A673 (cell line): ENCODE measurements at regions not wholly inside any gene's neighbourhood (a gene's known extent, or its start where the extent isn't known, plus 50 kb on each side); places are given as distances from the start of the nearest gene placed in this dataset.

Source experiments
- BruUV-seq: library from RNA; stranded (reverse); fragments of 400-500 nt; replicated peaks from 2 replicates; lab custom pipeline; 2021; lab: Mats Ljungman, UMichigan
- CTCF ChIA-PET: fragments of 300-600 bp; sonication (Branson Sonifier 250); formaldehyde crosslinking; loops from one replicate; lab custom pipeline; 2022; ENCODE audit warnings: antibody characterized with exemption; lab: Charles Lee
- POLR2A ChIA-PET: fragments of 300-600 bp; sonication (Branson Sonifier 250); formaldehyde crosslinking; loops from one replicate; lab custom pipeline; 2022; ENCODE audit warnings: antibody characterized with exemption; ENCODE audit not compliant: low non-redundant PET; lab: Charles Lee
- DNase-seq: peaks from one replicate; pipeline ENCODE4 v3.0.0-alpha.2; 2015; ENCODE audit warnings: low spot score
- H3K27ac ChIP-seq: fragments of 200-600 bp; sonication (generic); 2 replicates; pipeline ENCODE4 v1.5.1; 2016; ENCODE audit warnings: mixed run types, low read depth, mild to moderate bottlenecking, mixed read lengths, antibody characterized with exemption, low read length; ENCODE audit not compliant: poor library complexity, severe bottlenecking
- H3K27me3 ChIP-seq: fragments of 200-600 bp; sonication (generic); replicated peaks from 2 replicates; pipeline ENCODE4 v1.6.1; 2017; ENCODE audit warnings: mixed run types, low read depth, mild to moderate bottlenecking, mixed read lengths, antibody characterized with exemption, low read length; ENCODE audit not compliant: insufficient read depth, poor library complexity
- H3K36me3 ChIP-seq: fragments of 200-600 bp; sonication (generic); 2 replicates; pipeline ENCODE4 v1.6.1; 2016; ENCODE audit warnings: mixed run types, mild to moderate bottlenecking, mixed read lengths, antibody characterized with exemption, low read length; ENCODE audit not compliant: insufficient read depth, poor library complexity, severe bottlenecking
- H3K4me1 ChIP-seq: fragments of 200-600 bp; sonication (generic); 2 replicates; pipeline ENCODE4 v1.6.1; 2017; ENCODE audit warnings: mixed run types, mild to moderate bottlenecking, mixed read lengths, antibody characterized with exemption, low read length; ENCODE audit not compliant: insufficient read depth, poor library complexity, severe bottlenecking
- H3K4me3 ChIP-seq: fragments of 200-600 bp; sonication (generic); 2 replicates; pipeline ENCODE4 v1.5.1; 2016; ENCODE audit warnings: low read depth, mixed run types, mild to moderate bottlenecking, mixed read lengths, low read length; ENCODE audit not compliant: poor library complexity, severe bottlenecking
- H3K9me3 ChIP-seq: fragments of 200-600 bp; sonication (generic); 2 replicates; pipeline ENCODE4 v1.6.1; 2016; ENCODE audit warnings: mixed run types, low read depth, mild to moderate bottlenecking, mixed read lengths, antibody characterized with exemption, low read length; ENCODE audit not compliant: poor library complexity, severe bottlenecking
- EZH2 ChIP-seq: fragments of 200-600 bp; sonication (generic); IDR thresholded peaks from 2 replicates; pipeline ENCODE4 v1.6.1; 2017; ENCODE audit warnings: borderline replicate concordance, low read depth, mild to moderate bottlenecking, mixed read lengths, antibody characterized with exemption, low read length; ENCODE audit not compliant: poor library complexity, severe bottlenecking
- intact Hi-C: fragments of 100-400 bp; cut with micrococcal nuclease; formaldehyde crosslinking; loops from one replicate; pipeline ENCODE4 v1.10.0; 2022; ENCODE audit not compliant: unreplicated experiment
- TF ChIP-seq, protein P1 (sequence below): fragments of 300-800, 200-600 bp; sonication (generic); conservative IDR thresholded peaks from 2 replicates; pipeline ENCODE4 v1.5.1; 2017; ENCODE audit warnings: low read depth, mild to moderate bottlenecking, antibody characterized with exemption, low read length, moderate library complexity, mixed read lengths

- POLR2A ChIA-PET: no interaction called here
These were observed 64.9 kb upstream of the BARHL2 start for GRCh38 chr1:90782046-90782445.

GRCh38 chr1:90781534-90781933, 64.4 kb upstream of the BARHL2 start:
- no peak for DNase-seq
- BruUV-seq: no TSS peak
- TF ChIP-seq EZH2: no peak
- TF ChIP-seq, protein P1, sequence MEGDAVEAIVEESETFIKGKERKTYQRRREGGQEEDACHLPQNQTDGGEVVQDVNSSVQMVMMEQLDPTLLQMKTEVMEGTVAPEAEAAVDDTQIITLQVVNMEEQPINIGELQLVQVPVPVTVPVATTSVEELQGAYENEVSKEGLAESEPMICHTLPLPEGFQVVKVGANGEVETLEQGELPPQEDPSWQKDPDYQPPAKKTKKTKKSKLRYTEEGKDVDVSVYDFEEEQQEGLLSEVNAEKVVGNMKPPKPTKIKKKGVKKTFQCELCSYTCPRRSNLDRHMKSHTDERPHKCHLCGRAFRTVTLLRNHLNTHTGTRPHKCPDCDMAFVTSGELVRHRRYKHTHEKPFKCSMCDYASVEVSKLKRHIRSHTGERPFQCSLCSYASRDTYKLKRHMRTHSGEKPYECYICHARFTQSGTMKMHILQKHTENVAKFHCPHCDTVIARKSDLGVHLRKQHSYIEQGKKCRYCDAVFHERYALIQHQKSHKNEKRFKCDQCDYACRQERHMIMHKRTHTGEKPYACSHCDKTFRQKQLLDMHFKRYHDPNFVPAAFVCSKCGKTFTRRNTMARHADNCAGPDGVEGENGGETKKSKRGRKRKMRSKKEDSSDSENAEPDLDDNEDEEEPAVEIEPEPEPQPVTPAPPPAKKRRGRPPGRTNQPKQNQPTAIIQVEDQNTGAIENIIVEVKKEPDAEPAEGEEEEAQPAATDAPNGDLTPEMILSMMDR: no peak
- Histone ChIP-seq H3K27ac (no peak overlapping the region), H3K4me1 (no peaks in the 10 kb centered on the region), H3K27me3 (no peaks in the 10 kb centered on the region), H3K9me3 (no peaks in the 10 kb centered on the region), H3K4me3 (no peak overlapping the region), H3K36me3 (no peaks in the 10 kb centered on the region)
- intact Hi-C loops: no loop called here
- POLR2A ChIA-PET: no interaction called here
- CTCF ChIA-PET: no interaction called here

More at GRCh38 chr1:90782046-90782445, 64.9 kb upstream of the BARHL2 start:
- Histone ChIP-seq H3K36me3 (no peaks in the 10 kb centered on the region), H3K9me3 (no peaks in the 10 kb centered on the region), H3K4me1 (no peaks in the 10 kb centered on the region), H3K4me3 (no peak overlapping the region), H3K27me3 (no peaks in the 10 kb centered on the region), H3K27ac (no peak overlapping the region)
- intact Hi-C loops: no loop called here
- BruUV-seq: no TSS peak
- no peak for DNase-seq
- CTCF ChIA-PET: no interaction called here
- TF ChIP-seq, protein P1: no peak
- no peak for TF ChIP-seq EZH2

DNA sequence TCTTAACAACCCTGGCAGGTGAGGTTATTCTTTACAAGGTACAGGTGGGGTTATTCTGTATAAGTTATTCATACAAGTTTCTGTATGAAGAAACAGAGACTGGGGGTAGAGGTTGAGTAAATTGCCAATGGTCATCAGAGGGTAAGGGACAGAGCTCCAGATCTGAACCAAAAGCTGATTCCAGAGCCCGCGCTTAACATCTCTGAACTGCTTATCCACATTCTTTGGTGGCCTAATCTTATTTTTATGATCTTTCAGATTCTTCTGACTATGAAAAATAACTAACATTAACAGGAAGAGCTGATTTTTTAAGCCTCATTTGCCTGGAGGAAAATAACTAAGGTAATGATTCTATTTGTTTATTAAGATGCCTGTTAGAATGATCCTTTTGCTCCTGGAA, 63.9 kb upstream of the BARHL2 start:
- no peaks in the 10 kb centered on the region for H3K9me3 ChIP-seq
- BruUV-seq: no TSS peak
- H3K4me3 ChIP-seq: no peak overlapping the region
- H3K27ac ChIP-seq: no peak overlapping the region
- POLR2A ChIA-PET: no interaction called here
- H3K27me3 ChIP-seq: no peaks in the 10 kb centered on the region
- DNase-seq: no peak
- intact Hi-C loops: no loop called here
- TF ChIP-seq, protein P1: no peak
- no peak for TF ChIP-seq EZH2
- no peaks in the 10 kb centered on the region for H3K36me3 ChIP-seq
- CTCF ChIA-PET: no interaction called here
- H3K4me1 ChIP-seq: no peaks in the 10 kb centered on the region
